Activated T-helper 1 cell treated with anti-CD3 and anti-CD28 coated beads, Interleukin-2, amount 50 U/mL, for 16 hours (primary cell): ENCODE measurements at regions not wholly inside any gene's neighbourhood (a gene's known extent, or its start where the extent isn't known, plus 50 kb on each side); places are given as distances from the start of the nearest gene placed in this dataset.
"Not testable (repeated sequence)": the region's sequence is repeated elsewhere in the genome, so short reads cannot be mapped to it uniquely, and the experiment has no call there.

Source experiments
- DNase-seq, 2 donors: peaks; one replicate each; pipeline ENCODE4 v3.0.0-alpha.2; 2020; ENCODE audit warnings: low read depth in 1 of 2, low spot score in 1 of 2

- no peak for DNase-seq
Measured at GRCh38 chr15:25246641-25247406, 192.0 kb downstream of the UBE3A start.

DNA sequence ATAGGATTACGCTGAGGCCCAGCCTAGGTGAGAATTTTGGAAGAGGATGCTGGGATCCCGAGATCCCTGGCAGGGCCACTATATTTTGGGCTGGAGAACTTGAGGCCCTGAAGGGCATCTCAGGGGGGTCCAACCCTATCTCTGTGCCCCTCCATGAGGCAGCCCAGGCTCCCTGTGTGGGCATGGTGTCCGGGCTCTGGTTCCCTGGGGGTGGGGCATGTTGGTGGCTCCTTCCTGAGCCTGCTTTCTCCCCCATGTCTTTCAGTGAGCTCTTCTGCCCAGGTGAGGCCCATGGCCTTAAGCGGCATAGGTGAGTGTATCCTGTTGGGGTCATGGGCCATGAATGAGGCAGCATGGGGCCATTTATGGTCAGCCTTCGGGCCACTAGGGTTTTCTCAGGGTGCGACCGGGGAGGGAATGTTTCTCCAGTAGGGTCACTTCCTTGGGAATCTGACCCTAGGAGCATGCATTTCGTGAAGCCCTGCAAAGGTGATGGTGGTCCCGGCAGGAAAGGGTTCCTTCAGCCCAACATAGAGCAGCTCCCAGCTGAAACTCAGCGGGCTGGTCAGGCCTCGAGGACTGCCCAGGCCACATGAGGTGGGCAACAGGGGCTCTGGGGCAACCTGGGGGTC lies 191.3 kb downstream of the UBE3A start:
- DNase-seq, result no peak

- not testable (repeated sequence) for DNase-seq
Measured at GRCh38 chr15:25248087-25248486, 190.7 kb downstream of the UBE3A start.

DNA sequence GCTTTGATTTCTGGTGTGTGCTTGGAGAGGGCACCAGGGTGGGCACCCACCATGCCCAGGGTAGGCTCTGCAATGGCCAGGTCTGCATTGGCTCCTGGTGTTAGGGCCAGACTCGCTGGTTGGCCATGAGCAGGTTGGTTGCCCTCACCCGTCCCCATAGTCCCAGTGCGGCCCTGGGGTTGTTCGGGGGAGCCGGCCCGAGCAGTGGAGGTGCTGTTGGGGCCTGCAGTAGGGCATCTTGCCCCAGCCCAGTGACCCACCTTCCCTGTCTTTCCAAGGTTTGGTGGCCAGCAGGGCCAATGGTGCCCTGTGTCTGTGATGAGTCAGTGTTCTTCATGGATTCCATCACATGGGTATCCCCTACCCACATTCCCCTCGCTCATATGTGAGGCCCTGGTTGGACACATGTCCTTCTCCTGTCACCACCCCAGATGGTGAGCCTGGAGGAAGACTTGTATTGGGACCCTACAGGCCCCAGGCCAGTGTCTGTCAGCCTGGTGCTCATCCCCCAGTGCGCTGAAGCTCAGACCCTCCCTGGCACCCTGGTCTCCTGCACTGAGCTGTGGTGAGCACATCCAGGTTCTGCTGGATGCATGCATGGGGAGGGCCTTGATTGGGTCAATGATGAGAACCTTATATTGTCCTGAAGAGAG lies 190.1 kb downstream of the UBE3A start:
- DNase-seq, result no peak

GRCh38 chr15:25249236-25250010 lies 189.4 kb downstream of the UBE3A start:
- DNase-seq, result no peak

- DNase-seq, result no peak
Measured at GRCh38 chr15:25250011-25250596, 188.7 kb downstream of the UBE3A start.

- DNase-seq, result no peak
Measured at GRCh38 chr15:25250906-25251622, 187.8 kb downstream of the UBE3A start.

DNA sequence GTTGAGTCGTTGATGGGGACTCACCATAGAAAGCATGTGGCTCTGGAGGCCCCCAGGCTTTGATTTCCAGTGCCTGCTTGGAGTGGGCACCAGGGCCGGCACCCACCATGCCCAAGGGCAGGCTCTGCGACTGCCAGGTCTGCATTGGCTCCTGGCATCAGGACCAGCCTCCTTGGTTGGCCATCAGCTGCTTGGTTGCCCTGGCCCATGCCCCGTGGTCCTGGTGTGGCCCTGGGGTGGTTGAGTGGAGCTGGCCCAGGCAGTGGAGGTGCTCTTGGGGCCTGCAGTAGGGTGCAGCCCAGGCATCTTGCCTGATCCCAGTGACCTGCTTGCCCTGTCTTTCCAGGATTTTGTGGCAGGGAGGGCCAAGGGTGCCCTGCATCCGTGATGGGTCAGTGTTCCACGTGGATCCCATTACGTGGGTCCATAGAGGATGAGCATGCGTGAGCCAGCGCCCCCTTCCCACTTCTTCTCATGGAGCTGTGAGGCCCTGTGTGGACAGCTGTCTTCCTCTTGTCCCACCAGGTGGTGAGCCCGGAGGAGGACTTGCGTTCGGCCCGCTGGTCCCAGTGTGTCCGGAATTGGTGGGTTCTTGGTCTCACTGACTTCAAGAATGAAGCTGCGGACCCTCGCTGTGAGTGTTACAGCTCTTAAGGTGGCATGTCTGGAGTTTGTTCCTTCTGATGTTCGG lies 187.0 kb downstream of the UBE3A start:
- DNase-seq, result no peak

- not testable (repeated sequence) for DNase-seq
Measured at GRCh38 chr15:25253048-25253973, 185.5 kb downstream of the UBE3A start.

GRCh38 chr15:25268166-25268565 lies 170.7 kb downstream of the UBE3A start:
- no peak for DNase-seq
